ENCODE measurements at regions not wholly inside any gene's neighbourhood (a gene's known extent, or its start where the extent isn't known, plus 50 kb on each side); places are given as distances from the start of the nearest gene placed in this dataset.

GRCh38 chr2:117101613-117102012 lies 712.9 kb upstream of the DDX18 start (continued):
- no peak for TF ChIP-seq JUN (IDR thresholded peaks at IDR 0.05; ENCODE audit: low read depth, low read length)
- no peak for TF ChIP-seq MAFK (IDR thresholded peaks at IDR 0.05; ENCODE audit: low read depth, low read length)
- TF ChIP-seq CHD1 (IDR thresholded peaks at IDR 0.05; ENCODE audit: low read depth, low read length) = no peak
- no peak for TF ChIP-seq SRF (IDR thresholded peaks at IDR 0.05; ENCODE audit: low read depth, low read length)
